RKO (cell line): ENCODE measurements at regions not wholly inside any gene's neighbourhood (a gene's known extent, or its start where the extent isn't known, plus 50 kb on each side); places are given as distances from the start of the nearest gene placed in this dataset.
"Not testable (repeated sequence)": the region's sequence is repeated elsewhere in the genome, so short reads cannot be mapped to it uniquely, and the experiment has no call there.

ENCODE experiments used
- DNase-seq: peaks from one replicate; pipeline ENCODE4 v3.0.0-alpha.2; 2016; ENCODE audit warnings: low spot score

GRCh38 chr12:46884362-46884761, 58.6 kb upstream of the SLC38A4 start:
- no peak for DNase-seq

GRCh38 chr12:46886541-46887041, 60.8 kb upstream of the SLC38A4 start:
- no peak for DNase-seq

DNA sequence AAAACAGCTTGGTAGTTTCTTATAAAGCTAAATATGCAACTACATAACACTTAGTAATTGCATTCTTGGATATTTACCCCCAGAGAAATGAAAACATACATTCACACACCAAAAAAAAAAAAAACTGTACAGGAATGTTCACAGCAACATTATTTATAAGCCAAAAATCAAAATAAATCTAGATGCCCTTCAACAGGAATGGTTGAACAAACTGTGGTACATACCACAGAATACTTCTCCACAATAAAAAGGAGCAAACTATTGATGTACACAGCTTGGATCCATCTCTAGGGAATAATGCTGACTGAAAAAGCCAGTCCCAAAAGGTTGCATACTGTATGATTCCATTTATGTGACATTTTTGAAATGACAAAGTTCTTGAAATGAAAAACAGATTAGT, 62.1 kb upstream of the SLC38A4 start:
- no peak for DNase-seq

DNA sequence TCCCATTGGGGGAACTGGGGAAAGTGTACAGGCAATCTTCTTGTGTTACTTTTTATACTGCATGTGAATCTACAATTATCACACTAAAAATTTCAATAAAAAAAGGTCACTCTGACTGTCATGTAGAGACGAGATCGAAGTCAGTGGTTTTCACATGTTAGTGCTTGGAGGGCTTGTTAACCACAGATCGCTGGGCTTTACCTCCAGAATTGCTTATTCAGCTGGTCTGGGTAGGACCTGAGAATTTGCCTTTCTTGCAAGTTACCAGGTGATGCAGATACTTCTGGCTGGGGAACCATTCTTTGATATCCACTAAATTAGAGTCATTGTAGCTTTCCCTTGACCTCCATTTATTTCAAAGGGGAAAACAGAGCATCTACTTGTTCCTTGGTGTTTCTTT, 62.8 kb upstream of the SLC38A4 start:
- DNase-seq: no peak

GRCh38 chr12:46891306-46891705, 65.5 kb upstream of the SLC38A4 start:
- no peak for DNase-seq

GRCh38 chr12:46892034-46892705, 66.4 kb upstream of the SLC38A4 start:
- DNase-seq: no peak

DNA sequence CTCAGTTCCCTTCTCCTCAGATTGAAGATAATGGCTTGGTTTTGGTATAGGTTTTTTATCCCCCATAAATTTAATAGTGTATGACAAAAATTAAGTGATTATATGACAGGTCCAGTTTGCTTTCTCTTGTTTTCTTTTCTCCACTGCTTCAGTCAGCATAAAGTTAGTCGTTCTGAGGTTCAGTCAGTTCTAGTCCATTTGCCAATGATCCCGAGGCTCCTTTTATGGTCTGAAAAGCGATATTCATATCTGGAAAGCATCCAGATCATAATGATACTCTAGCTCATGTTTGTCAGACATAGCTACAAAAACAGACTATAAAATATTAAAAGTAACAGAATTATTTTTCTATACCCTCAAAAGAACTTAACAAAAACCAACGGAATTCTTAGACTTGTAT, 67.1 kb upstream of the SLC38A4 start:
- no peak for DNase-seq

DNA sequence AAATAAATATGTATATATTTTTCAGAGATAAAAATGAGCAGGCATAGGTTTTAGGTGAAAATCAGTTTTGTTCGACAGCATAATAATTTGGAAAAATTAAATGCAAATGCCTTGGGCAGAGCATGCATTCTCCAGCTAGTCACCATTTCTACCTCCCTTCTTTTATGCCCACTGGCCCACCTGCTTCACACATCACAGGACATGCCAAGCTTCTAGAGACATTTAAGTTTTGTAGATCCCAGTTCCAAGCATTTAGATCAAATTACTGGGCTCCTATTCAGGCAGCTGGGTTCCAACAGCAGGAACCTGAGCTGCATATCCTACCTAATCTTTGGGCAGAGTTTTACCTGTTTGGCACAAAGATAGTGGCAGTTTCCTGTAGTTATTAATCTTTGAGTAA, 67.6 kb upstream of the SLC38A4 start:
- DNase-seq: no peak

GRCh38 chr12:46895726-46896125, 69.9 kb upstream of the SLC38A4 start:
- DNase-seq: no peak

- DNase-seq: no peak
Measured at GRCh38 chr12:46896680-46897079, 70.9 kb upstream of the SLC38A4 start.

DNA sequence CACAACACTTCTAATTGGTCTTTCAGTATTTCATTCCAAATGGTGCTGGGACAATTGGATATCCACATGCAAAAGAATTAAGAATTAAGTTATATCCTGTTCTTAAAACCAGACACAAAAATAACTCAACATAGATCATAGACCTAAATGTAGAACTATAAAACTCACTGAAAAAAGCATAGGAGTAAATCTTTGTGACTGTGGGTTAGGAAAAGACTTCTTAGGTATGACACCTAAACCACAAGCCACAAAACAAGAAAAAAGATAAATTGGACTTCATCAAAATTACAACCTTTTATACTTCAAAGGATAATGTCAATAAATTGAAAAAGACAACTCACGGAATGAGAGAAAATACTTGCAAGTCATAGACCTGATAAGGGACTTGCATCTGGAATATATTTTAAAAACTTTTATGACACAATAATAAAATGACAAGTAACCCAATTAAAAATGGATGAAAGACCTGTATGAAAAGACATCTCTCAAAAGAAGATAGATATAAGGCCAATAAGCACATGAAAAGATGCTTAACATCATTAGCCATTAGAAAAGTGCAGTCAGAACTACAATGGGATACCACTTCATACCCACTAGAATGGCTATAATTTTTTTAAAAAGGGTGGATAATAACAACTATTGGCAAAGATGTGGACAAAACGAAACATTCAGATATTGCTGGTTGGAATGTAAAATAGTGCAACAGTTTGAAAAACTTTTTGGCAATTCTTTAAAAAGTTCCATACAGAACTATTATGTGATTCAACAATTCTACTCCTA, 72.5 kb upstream of the SLC38A4 start:
- DNase-seq: no peak

- DNase-seq: no peak
Measured at GRCh38 chr12:46898989-46899388, 73.2 kb upstream of the SLC38A4 start.

DNA sequence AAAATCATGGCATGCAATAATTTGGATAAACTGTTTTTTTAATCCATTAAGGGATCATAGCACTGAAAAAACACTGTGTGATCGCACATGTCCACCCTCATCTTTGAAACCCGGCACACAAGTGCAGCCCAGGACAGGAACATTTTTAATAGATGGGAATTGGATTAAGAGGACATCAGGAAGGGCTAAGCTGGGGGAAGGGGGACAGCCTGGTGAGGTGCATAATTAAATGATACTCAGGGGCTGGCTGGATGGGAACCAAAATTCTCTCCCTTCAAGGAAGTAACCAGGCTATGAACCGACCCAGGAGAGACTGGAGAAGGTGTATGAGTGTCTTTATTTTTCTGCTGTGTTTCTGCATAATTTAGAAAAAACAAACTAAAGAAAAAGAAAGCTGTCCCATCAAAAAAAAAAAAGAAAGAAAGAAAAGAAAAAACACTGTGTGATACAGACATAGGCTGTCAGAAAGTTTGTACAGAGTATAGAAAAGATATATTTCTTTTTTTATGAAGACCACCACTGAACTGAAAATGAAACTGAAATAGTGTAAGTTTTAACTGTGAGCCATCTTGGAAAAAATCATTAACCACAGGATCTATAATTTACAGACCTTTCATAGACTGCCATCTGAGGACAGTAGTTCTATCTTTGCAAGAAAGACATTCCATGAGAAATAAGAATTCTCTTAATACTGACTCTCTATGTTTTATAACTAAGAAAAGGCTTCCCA, 75.1 kb upstream of the SLC38A4 start:
- DNase-seq: no peak

- DNase-seq: no peak
Measured at GRCh38 chr12:46901464-46902205, 75.8 kb upstream of the SLC38A4 start.

- no peak for DNase-seq
Measured at GRCh38 chr12:46903058-46903457, 77.3 kb upstream of the SLC38A4 start.

DNA sequence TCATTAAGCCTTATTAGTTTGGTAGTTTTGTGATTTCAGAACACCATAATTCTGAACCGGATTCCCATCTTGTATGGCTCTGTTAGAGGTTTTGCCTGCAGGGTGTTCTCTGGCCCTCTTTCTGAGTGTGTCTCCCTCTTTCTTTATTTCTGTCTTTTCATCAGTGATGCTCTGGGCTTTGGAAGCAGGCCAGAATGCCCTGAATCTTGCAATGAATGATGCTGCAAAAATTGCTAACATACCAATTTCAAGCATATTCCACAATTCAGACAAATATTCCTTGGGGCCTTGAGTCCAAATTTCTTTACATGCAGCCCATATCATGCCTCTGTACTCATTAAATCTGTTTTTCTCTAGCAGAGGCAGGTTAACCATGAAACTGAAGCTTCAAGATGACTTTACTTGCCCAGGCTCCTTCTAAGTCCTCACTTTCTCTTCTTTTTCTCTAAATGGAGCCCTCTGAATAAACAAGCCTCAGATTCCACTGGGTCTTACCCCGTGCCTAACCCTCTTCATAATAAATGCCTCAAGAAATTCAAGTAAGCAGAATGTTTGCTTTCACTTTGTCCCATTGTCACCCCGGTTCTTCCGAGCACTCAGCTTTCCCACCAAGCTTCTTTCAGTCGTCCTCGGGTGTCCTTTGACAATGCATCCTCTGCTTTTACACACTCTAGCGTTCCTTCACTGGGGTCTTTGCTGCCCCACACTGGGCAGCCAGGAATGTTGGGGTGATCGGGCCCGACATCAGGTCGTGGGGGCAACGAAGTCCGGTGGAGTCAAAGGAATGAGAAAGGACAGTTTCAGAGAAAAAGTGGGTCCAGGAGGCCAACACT, 78.8 kb upstream of the SLC38A4 start:
- DNase-seq: no peak

GRCh38 chr12:46905239-46905627, 79.4 kb upstream of the SLC38A4 start:
- DNase-seq: not testable (repeated sequence)

- no peak for DNase-seq
Measured at GRCh38 chr12:46907791-46908190, 82.0 kb upstream of the SLC38A4 start.

DNA sequence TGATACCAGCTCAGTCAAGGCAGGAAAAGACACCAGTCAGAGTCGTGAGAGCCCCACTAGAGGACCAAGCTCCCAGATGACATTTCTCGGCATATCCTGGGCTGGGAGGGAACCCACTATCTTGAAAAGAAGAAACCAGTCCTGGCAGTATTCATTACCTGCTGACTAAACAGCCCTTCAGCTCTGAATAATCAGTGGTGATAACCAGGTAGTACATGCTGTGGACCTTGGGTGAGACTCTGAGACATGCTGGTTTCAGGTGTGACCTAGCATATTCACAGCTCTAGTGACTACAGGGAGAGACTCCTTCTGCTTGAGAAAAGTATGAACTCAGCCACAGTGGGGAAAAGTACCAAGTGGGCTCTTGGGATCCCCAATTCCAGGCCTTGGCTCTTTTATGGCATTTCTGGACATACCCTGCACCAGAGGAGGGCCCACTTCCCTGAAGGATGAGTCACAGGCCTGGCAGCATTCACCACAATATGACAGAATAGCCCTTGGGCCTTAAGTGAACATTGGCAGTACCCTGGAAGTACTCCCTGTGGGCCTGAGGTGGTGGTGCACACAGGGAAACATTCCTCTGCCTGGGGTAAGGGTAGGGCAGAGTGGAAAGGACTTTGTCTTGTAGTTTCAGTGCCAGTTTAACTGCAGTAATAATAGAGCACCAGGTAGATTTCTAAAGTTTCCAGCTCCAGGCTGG, 82.6 kb upstream of the SLC38A4 start:
- peak; percentile 14 for DNase-seq

DNA sequence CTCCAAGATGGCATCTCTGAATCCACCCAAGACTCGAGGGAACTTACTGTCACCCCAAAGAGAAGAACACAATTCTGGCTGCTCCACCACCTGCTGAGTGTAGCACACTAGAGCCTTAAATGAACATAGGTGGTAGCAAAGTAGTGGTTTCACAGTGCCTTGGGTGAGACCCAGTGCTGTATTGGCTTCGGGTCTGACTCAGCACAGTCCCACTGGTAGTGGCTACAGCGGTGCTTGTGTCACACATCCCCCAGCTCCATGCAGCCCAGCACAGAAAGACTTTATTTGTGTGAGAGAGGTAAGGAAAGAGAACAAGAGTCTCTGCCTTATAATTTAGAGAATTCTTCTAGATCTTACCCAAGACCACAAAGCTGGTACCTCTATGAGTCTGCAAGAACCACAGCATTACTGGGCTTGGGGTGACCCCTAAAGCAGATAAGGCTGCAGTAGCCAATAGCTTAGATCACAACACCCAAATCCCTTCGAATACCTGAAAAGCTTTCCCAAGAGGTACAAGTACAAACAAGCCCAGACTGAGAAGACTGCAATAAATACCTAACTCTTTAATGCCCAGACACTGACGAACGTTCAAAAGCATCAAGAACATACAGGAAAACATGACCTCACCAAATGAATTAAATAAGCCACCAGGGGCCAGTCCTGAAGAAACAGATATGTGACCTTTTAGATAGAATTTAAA, 83.3 kb upstream of the SLC38A4 start:
- DNase-seq: no peak
